ENCODE measurements at regions not wholly inside any gene's neighbourhood (a gene's known extent, or its start where the extent isn't known, plus 50 kb on each side); places are given as distances from the start of the nearest gene placed in this dataset.

DNA sequence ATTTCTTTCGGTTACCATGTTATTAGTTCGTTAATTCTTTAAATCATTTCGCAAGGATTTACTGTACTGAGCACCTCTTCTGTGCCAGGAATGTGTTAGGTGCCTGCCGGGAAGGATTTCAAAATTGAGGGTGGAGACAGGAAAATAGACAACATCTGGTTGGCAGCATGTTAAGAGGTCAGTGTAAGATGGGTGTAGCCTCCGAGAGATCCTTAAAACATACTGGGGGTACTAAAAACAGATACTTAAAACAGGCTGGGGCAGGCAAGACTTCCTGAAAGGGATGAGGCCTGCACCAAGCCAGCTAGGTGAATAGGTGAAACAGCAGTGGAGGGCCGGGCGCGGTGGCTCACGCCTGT lies 178.0 kb upstream of the SGK1 start:
- H3K4me1 ChIP-seq (ENCODE audit: low read length) = no peaks in the 10 kb centered on the region
- H3K4me2 ChIP-seq (ENCODE audit: low read depth, low read length, poor library complexity, severe bottlenecking) = no peak overlapping the region
- no peaks in the 10 kb centered on the region for H3K27me3 ChIP-seq (ENCODE audit: low read length)
- no peak overlapping the region for H3K4me3 ChIP-seq (ENCODE audit: low read length)
- H4K20me1 ChIP-seq (ENCODE audit: insufficient read depth, low read depth, low read length) = no peaks in the 10 kb centered on the region
- no peak for DNase-seq
- H3K9me2 ChIP-seq (replicated peaks; ENCODE audit: insufficient read depth, low read length) = no peaks in the 10 kb centered on the region
- no peaks in the 10 kb centered on the region for H3K9me3 ChIP-seq (ENCODE audit: low read length)
- H3K27ac ChIP-seq (ENCODE audit: low read length) = no peak overlapping the region
- H3K79me2 ChIP-seq (ENCODE audit: low read length) = no peaks in the 10 kb centered on the region
- no peaks in the 10 kb centered on the region for H3K36me3 ChIP-seq (ENCODE audit: insufficient read depth, low read length)
- no peak overlapping the region for H3K9ac ChIP-seq (ENCODE audit: low read length)
- no peak overlapping the region for H2AFZ ChIP-seq (ENCODE audit: low read length)

DNA sequence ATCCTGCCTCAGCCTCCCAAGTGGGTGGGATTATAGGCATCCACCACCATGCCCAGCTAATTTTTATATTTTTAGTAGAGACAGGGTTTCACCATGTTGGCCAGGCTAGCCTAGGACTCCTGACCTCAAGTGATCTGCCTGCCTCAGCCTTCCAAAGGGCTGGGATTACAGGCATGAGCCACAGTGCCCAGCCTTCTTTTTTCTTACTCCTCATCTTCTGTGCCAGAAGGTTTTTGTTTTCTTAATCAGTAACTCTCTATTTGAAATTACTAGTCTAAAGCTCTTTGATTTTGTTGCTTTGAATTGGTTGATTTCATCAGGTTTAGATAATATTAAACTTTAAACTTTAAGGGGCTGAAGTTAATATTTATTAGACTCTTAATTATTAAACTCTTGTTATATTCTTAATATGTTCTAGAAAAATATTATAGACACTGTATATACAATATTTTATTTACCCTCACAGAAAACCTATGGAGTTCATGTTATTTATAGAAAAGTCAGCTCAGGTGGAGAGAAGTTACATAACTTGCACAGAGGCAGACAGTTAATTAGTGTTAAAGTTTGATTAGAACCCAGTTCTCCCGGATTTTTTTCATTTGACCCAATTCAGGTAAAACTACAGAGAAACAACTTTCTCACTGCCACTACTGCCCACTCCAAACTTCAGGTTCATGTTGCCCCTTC lies 177.4 kb upstream of the SGK1 start:
- Histone ChIP-seq H3K4me1 (ENCODE audit: low read length) (no peaks in the 10 kb centered on the region), H3K27ac (ENCODE audit: low read length) (no peak overlapping the region), H3K27me3 (ENCODE audit: low read length) (no peaks in the 10 kb centered on the region), H3K36me3 (ENCODE audit: insufficient read depth, low read length) (no peaks in the 10 kb centered on the region), H3K4me2 (ENCODE audit: low read depth, low read length, poor library complexity, severe bottlenecking) (no peak overlapping the region), H3K79me2 (ENCODE audit: low read length) (no peaks in the 10 kb centered on the region), H4K20me1 (ENCODE audit: insufficient read depth, low read depth, low read length) (no peaks in the 10 kb centered on the region), H3K4me3 (ENCODE audit: low read length) (no peak overlapping the region), H3K9me3 (ENCODE audit: low read length) (no peaks in the 10 kb centered on the region), H2AFZ (ENCODE audit: low read length) (no peak overlapping the region), H3K9ac (ENCODE audit: low read length) (no peak overlapping the region), H3K9me2 (replicated peaks; ENCODE audit: insufficient read depth, low read length) (no peaks in the 10 kb centered on the region)
- DNase-seq = no peak

DNA sequence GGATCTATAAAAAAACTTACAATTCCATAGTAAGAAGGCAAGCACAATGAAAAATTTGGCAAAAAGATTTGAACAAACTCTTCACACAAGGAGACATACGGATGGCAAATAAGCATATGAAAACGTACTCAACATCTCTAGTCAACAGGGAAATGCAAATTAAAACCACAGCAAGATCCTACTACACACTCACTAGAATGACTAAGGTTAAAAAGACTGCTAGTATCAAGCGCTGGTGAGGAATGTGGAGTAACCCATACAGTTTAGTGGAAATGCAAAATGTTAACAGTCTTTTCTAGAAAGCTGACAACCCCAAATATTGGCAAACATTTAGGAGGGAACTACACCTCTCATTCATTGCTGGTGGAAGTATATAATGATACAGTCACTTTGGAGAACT lies 175.9 kb upstream of the SGK1 start:
- Histone ChIP-seq H3K79me2 (ENCODE audit: low read length) (no peaks in the 10 kb centered on the region), H3K4me2 (ENCODE audit: low read depth, low read length, poor library complexity, severe bottlenecking) (no peak overlapping the region), H3K4me3 (ENCODE audit: low read length) (no peak overlapping the region), H3K9ac (ENCODE audit: low read length) (no peak overlapping the region), H3K36me3 (ENCODE audit: insufficient read depth, low read length) (no peaks in the 10 kb centered on the region), H3K27me3 (ENCODE audit: low read length) (no peaks in the 10 kb centered on the region), H3K9me2 (replicated peaks; ENCODE audit: insufficient read depth, low read length) (no peaks in the 10 kb centered on the region), H3K4me1 (ENCODE audit: low read length) (no peaks in the 10 kb centered on the region), H4K20me1 (ENCODE audit: insufficient read depth, low read depth, low read length) (no peaks in the 10 kb centered on the region), H3K9me3 (ENCODE audit: low read length) (no peaks in the 10 kb centered on the region), H3K27ac (ENCODE audit: low read length) (no peak overlapping the region), H2AFZ (ENCODE audit: low read length) (no peak overlapping the region)
- no peak for DNase-seq

DNA sequence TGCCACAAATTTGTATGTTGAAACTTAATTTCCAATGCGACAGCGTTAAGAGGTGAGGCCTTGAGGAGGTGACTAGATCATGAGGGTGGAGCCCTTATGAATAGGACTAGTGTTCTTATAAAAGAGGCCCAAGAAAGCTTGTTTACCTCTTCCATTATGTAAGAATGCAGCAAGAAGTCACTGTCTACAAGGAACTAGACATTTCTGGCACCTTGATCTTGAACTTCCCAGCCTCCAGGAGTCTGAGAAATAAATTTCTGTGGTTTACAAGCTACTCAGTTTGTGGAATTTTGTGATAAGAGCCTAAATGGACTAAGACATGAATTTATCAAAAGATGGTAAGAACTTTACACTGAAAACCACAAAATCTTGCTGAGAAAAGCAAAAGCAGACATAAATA lies 173.6 kb upstream of the SGK1 start:
- no peak overlapping the region for H2AFZ ChIP-seq (ENCODE audit: low read length)
- no peaks in the 10 kb centered on the region for H3K9me2 ChIP-seq (replicated peaks; ENCODE audit: insufficient read depth, low read length)
- H3K4me1 ChIP-seq (ENCODE audit: low read length) = no peaks in the 10 kb centered on the region
- no peak for DNase-seq
- H3K27me3 ChIP-seq (ENCODE audit: low read length) = no peaks in the 10 kb centered on the region
- no peak overlapping the region for H3K9ac ChIP-seq (ENCODE audit: low read length)
- no peak overlapping the region for H3K27ac ChIP-seq (ENCODE audit: low read length)
- H4K20me1 ChIP-seq (ENCODE audit: insufficient read depth, low read depth, low read length) = no peaks in the 10 kb centered on the region
- no peaks in the 10 kb centered on the region for H3K79me2 ChIP-seq (ENCODE audit: low read length)
- no peaks in the 10 kb centered on the region for H3K36me3 ChIP-seq (ENCODE audit: insufficient read depth, low read length)
- H3K4me3 ChIP-seq (ENCODE audit: low read length) = no peak overlapping the region
- no peak overlapping the region for H3K4me2 ChIP-seq (ENCODE audit: low read depth, low read length, poor library complexity, severe bottlenecking)
- H3K9me3 ChIP-seq (ENCODE audit: low read length) = no peaks in the 10 kb centered on the region

DNA sequence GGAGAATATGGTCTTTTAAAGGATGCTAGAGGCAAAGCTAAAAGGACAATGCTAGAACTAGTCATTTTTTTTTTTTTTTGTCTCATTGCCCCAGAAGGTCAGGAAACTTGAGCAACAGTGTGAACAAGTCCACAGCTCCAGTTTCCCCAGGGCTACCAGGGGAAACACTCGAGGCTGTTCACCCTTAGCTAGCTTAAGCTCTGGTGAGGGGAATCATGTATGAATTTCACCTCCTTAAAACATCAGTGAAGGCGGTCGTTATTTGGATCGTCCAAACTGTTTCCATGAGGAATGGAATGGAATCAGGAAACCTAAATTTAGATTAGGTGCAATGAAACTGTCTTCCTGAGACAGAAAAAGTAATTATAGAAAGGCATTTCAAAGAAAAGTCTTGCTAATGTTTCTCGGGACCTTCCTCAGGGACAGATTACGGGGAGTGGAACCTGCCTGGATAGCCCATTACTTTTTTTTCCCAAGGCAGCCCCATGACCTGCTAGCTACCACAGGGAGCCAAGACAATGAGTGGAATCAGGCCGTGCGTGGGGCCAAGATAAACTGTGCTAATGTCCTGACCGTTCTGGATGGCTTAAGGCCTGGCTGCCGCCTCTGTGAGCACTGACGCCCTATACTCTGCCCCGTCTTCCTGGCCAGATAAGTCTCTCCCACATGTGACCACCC lies 164.8 kb upstream of the SGK1 start:
- Histone ChIP-seq H3K36me3 (ENCODE audit: insufficient read depth, low read length) (no peaks in the 10 kb centered on the region), H4K20me1 (ENCODE audit: insufficient read depth, low read depth, low read length) (no peaks in the 10 kb centered on the region), H3K9me3 (ENCODE audit: low read length) (no peaks in the 10 kb centered on the region), H3K79me2 (ENCODE audit: low read length) (no peaks in the 10 kb centered on the region), H3K9me2 (replicated peaks; ENCODE audit: insufficient read depth, low read length) (no peaks in the 10 kb centered on the region), H2AFZ (ENCODE audit: low read length) (no peak overlapping the region), H3K27me3 (ENCODE audit: low read length) (no peaks in the 10 kb centered on the region), H3K4me2 (ENCODE audit: low read depth, low read length, poor library complexity, severe bottlenecking) (no peak overlapping the region), H3K27ac (ENCODE audit: low read length) (no peak overlapping the region), H3K4me3 (ENCODE audit: low read length) (no peak overlapping the region), H3K9ac (ENCODE audit: low read length) (no peak overlapping the region), H3K4me1 (ENCODE audit: low read length) (no peaks in the 10 kb centered on the region)
- no peak for DNase-seq

DNA sequence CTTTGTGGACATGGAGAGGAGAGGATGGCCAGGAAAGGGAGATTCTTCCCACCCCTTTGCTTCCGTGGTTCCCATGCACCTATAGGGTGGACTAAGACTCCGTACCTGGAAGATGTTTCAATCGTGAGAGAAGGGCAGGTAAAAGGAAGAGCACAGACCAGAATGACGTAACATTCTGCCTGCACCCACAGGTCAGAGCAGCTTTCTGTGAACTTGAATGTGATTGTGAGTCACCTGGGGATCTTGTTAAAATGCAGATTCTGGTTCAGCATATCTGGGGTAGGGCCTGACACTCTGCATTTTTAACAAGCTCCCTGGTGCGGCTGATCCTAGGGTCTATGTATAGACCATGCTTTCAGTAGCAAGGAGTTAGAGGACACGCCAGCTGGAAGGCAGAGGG lies 164.1 kb upstream of the SGK1 start:
- Histone ChIP-seq H3K9me3 (ENCODE audit: low read length) (no peaks in the 10 kb centered on the region), H3K36me3 (ENCODE audit: insufficient read depth, low read length) (no peaks in the 10 kb centered on the region), H3K27me3 (ENCODE audit: low read length) (no peaks in the 10 kb centered on the region), H3K9me2 (replicated peaks; ENCODE audit: insufficient read depth, low read length) (no peaks in the 10 kb centered on the region), H2AFZ (ENCODE audit: low read length) (no peak overlapping the region), H3K9ac (ENCODE audit: low read length) (no peak overlapping the region), H3K4me2 (ENCODE audit: low read depth, low read length, poor library complexity, severe bottlenecking) (no peak overlapping the region), H3K27ac (ENCODE audit: low read length) (no peak overlapping the region), H3K4me3 (ENCODE audit: low read length) (no peak overlapping the region), H3K79me2 (ENCODE audit: low read length) (no peaks in the 10 kb centered on the region), H3K4me1 (ENCODE audit: low read length) (no peaks in the 10 kb centered on the region), H4K20me1 (ENCODE audit: insufficient read depth, low read depth, low read length) (no peaks in the 10 kb centered on the region)
- DNase-seq = no peak

DNA sequence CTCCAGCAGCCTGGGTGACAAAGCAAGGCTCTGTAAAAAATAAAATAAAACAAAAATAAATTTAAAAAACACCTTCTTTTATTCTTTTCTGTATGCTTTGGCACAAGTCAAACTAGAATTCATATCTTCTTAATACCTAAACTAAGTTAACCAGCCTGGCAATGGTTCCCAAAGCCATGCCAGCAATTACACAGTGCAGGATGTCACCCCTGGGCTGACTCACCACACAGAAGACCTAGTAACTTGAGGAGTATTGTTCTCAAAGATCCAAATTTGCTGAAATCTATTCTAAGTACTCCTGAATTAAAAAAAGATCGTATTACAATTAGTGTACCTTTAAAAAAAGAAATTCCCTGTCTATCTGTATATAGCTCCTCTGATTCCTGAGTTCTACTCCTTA lies 162.7 kb upstream of the SGK1 start:
- Histone ChIP-seq H3K79me2 (ENCODE audit: low read length) (no peaks in the 10 kb centered on the region), H3K9me3 (ENCODE audit: low read length) (no peaks in the 10 kb centered on the region), H3K9me2 (replicated peaks; ENCODE audit: insufficient read depth, low read length) (no peaks in the 10 kb centered on the region), H3K36me3 (ENCODE audit: insufficient read depth, low read length) (no peaks in the 10 kb centered on the region), H3K4me3 (ENCODE audit: low read length) (no peak overlapping the region), H3K4me2 (ENCODE audit: low read depth, low read length, poor library complexity, severe bottlenecking) (no peak overlapping the region), H3K4me1 (ENCODE audit: low read length) (no peaks in the 10 kb centered on the region), H3K27ac (ENCODE audit: low read length) (no peak overlapping the region), H2AFZ (ENCODE audit: low read length) (no peak overlapping the region), H3K9ac (ENCODE audit: low read length) (no peak overlapping the region), H4K20me1 (ENCODE audit: insufficient read depth, low read depth, low read length) (no peaks in the 10 kb centered on the region), H3K27me3 (ENCODE audit: low read length) (no peaks in the 10 kb centered on the region)
- no peak for DNase-seq

DNA sequence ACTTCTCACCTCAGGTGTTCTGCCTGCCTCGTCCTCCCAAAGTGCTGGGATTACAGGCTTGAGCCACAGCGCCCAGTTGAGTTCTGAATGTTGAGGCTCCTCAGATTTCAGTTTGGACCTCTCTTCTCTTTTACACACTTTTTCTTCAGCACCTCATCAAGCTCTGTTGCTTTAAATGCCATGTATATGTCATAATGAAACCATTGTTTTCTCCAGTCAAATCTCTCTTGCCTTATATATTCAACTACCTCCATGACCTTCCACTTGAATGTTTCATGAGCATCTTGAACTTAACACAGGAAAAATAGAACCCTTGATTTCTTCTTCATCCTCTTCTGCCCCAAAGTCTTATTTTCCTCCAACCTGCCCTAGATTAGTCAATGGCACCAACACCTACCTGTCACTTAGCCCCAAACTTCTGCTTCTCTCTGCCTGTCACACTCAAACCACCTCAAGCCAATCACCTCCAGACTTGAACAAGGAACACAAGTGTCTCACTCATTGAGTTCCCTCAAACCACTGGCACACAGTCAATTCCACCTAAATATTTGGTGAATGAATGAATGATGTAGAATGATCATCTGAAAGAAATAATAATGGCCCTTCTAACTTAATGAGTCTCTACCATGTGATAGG lies 161.0 kb upstream of the SGK1 start:
- H3K9me3 ChIP-seq (ENCODE audit: low read length) = no peaks in the 10 kb centered on the region
- H3K4me1 ChIP-seq (ENCODE audit: low read length) = no peaks in the 10 kb centered on the region
- no peaks in the 10 kb centered on the region for H3K27me3 ChIP-seq (ENCODE audit: low read length)
- H3K36me3 ChIP-seq (ENCODE audit: insufficient read depth, low read length) = no peaks in the 10 kb centered on the region
- no peak overlapping the region for H3K27ac ChIP-seq (ENCODE audit: low read length)
- H3K4me3 ChIP-seq (ENCODE audit: low read length) = no peak overlapping the region
- H3K9ac ChIP-seq (ENCODE audit: low read length) = no peak overlapping the region
- H2AFZ ChIP-seq (ENCODE audit: low read length) = no peak overlapping the region
- no peak for DNase-seq
- no peaks in the 10 kb centered on the region for H3K9me2 ChIP-seq (replicated peaks; ENCODE audit: insufficient read depth, low read length)
- H3K4me2 ChIP-seq (ENCODE audit: low read depth, low read length, poor library complexity, severe bottlenecking) = no peak overlapping the region
- H4K20me1 ChIP-seq (ENCODE audit: insufficient read depth, low read depth, low read length) = no peaks in the 10 kb centered on the region
- H3K79me2 ChIP-seq (ENCODE audit: low read length) = no peaks in the 10 kb centered on the region

Data from Karpas-422 (cell line).